IMR-90 (cell line): ENCODE measurements at regions not wholly inside any gene's neighbourhood (a gene's known extent, or its start where the extent isn't known, plus 50 kb on each side); places are given as distances from the start of the nearest gene placed in this dataset.

Source experiments
- CEBPB ChIP-seq: IDR thresholded peaks from 2 replicates; pipeline ENCODE4 v1.6.1; 2012; ENCODE audit warnings: low read depth, low read length, improper control_type of control experiment
- CHD1 ChIP-seq: IDR thresholded peaks from 2 replicates; pipeline ENCODE4 v1.6.1; 2012; ENCODE audit warnings: low read depth, low read length, improper control_type of control experiment
- FOS ChIP-seq: fragments of 150-350 bp; IDR thresholded peaks from 2 replicates; pipeline ENCODE4 v1.6.1; 2016; ENCODE audit warnings: low read depth, low read length
- MAFK ChIP-seq: IDR thresholded peaks from 2 replicates; pipeline ENCODE4 v1.6.1; 2012; ENCODE audit warnings: low read depth, low read length, improper control_type of control experiment
- POLR2A ChIP-seq: IDR thresholded peaks from 2 replicates; pipeline ENCODE4 v1.6.1; 2012; ENCODE audit warnings: mild to moderate bottlenecking, low read depth, low read length
- RAD21 ChIP-seq: IDR thresholded peaks from 2 replicates; pipeline ENCODE4 v1.6.1; 2012; ENCODE audit warnings: low read length, improper control_type of control experiment
- RCOR1 ChIP-seq: IDR thresholded peaks from 2 replicates; pipeline ENCODE4 v1.6.1; 2012; ENCODE audit warnings: mild to moderate bottlenecking, low read length, improper control_type of control experiment; ENCODE audit not compliant: insufficient replicate concordance
- RFX5 ChIP-seq: IDR thresholded peaks from 2 replicates; pipeline ENCODE4 v1.8.0; 2012; ENCODE audit warnings: low read depth, mild to moderate bottlenecking, low read length, moderate library complexity
- SMC3 ChIP-seq: fragments of 150-350 bp; IDR thresholded peaks from 2 replicates; pipeline ENCODE4 v1.6.1; 2016; ENCODE audit warnings: low read depth, mild to moderate bottlenecking, antibody characterized with exemption, low read length, moderate library complexity
- TF ChIP-seq, protein P1 (sequence below): conservative IDR thresholded peaks from 2 replicates; pipeline ENCODE4 v1.5.1; 2012; ENCODE audit warnings: mild to moderate bottlenecking, low read depth, low read length, improper control_type of control experiment
- TF ChIP-seq, protein P2 (sequence below): fragments of 150-350 bp; IDR thresholded peaks from 2 replicates; pipeline ENCODE4 v1.6.1; 2016; ENCODE audit warnings: low read depth, mild to moderate bottlenecking, low read length, moderate library complexity, borderline replicate concordance

DNA sequence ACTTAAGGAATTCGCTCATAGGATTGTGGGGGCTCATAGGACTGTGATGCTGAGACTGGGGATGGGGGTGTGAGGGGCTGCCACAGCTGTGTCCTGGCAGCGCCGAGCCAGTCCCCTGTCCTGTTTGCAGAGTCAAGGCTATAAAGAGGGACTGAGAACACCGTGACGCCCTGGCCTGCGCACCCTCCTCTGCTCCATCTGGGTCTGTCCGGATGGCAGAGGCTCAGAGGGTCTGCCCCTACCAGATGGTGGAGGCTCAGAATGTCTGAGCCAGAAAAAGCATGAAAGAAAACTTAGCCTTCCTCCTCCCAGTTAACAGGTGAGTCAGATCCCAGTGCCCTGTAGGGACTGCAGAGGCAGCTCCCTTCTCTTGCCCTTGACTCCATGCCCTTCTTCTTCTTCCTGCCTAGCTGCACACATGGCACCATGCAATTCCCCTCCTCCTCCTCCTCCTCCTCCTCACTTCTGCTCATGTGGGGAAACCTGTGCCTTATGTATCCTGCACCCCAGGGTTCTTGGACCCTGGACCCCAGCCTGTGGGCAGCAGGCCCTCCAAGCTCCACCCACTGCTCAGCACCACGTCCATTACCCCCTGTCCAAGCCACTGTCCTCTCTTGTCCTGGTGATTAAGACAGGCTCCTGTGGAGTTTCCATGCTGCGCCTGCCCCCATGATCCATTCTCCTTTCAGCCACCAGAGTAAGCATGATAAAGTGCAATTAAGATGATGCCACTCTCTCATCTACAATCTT, 410.0 kb upstream of the SULF2 start:
- TF ChIP-seq, protein P1, sequence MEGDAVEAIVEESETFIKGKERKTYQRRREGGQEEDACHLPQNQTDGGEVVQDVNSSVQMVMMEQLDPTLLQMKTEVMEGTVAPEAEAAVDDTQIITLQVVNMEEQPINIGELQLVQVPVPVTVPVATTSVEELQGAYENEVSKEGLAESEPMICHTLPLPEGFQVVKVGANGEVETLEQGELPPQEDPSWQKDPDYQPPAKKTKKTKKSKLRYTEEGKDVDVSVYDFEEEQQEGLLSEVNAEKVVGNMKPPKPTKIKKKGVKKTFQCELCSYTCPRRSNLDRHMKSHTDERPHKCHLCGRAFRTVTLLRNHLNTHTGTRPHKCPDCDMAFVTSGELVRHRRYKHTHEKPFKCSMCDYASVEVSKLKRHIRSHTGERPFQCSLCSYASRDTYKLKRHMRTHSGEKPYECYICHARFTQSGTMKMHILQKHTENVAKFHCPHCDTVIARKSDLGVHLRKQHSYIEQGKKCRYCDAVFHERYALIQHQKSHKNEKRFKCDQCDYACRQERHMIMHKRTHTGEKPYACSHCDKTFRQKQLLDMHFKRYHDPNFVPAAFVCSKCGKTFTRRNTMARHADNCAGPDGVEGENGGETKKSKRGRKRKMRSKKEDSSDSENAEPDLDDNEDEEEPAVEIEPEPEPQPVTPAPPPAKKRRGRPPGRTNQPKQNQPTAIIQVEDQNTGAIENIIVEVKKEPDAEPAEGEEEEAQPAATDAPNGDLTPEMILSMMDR: no peak
- TF ChIP-seq RAD21: no peak
- no peak for TF ChIP-seq POLR2A
- TF ChIP-seq MAFK: no peak
- TF ChIP-seq FOS: no peak
- TF ChIP-seq RCOR1: no peak
- TF ChIP-seq CEBPB: no peak
- no peak for TF ChIP-seq SMC3
- TF ChIP-seq RFX5: no peak
- TF ChIP-seq, protein P2, sequence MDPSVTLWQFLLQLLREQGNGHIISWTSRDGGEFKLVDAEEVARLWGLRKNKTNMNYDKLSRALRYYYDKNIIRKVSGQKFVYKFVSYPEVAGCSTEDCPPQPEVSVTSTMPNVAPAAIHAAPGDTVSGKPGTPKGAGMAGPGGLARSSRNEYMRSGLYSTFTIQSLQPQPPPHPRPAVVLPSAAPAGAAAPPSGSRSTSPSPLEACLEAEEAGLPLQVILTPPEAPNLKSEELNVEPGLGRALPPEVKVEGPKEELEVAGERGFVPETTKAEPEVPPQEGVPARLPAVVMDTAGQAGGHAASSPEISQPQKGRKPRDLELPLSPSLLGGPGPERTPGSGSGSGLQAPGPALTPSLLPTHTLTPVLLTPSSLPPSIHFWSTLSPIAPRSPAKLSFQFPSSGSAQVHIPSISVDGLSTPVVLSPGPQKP: no peak
- TF ChIP-seq CHD1: no peak
